Thoracic aorta (tissue), 2 donors: ENCODE measurements at regions not wholly inside any gene's neighbourhood (a gene's known extent, or its start where the extent isn't known, plus 50 kb on each side); places are given as distances from the start of the nearest gene placed in this dataset.
"Not testable (repeated sequence)": the region's sequence is repeated elsewhere in the genome, so short reads cannot be mapped to it uniquely, and the experiment has no call there.

ENCODE experiments used
- ATAC-seq: fragments of 150-250 bp; one replicate; pipeline ENCODE4 v1.8.0; 2017; ENCODE audit warnings: low read depth; ENCODE audit not compliant: insufficient number of reproducible peaks, low FRiP score
- DNase-seq: peaks from one replicate; pipeline ENCODE4 v3.0.0-alpha.2; 2020; ENCODE audit warnings: low spot score
- H3K27ac ChIP-seq, 2 donors: fragments of 200-600 bp; sonication (generic); 1 replicate in 1 of 2; 2 replicates in 1 of 2; pipeline ENCODE4 v1.5.1; 2016; ENCODE audit warnings: mild to moderate bottlenecking in 2 of 2, moderate library complexity in 2 of 2
- H3K27me3 ChIP-seq: fragments of 200-600 bp; sonication (generic); replicated peaks from 2 replicates; pipeline ENCODE4 v1.6.0; 2016; ENCODE audit warnings: mild to moderate bottlenecking; ENCODE audit not compliant: insufficient read depth
- H3K36me3 ChIP-seq: fragments of 200-600 bp; sonication (generic); one replicate; pipeline ENCODE4 v1.5.1; 2016
- H3K4me1 ChIP-seq, 2 donors: fragments of 200-600 bp; sonication (generic); 1 replicate in 1 of 2; 2 replicates in 1 of 2; pipeline versions ENCODE4 v1.5.1 to v1.6.0; 2016; ENCODE audit warnings: low read depth in 2 of 2, mild to moderate bottlenecking in 1 of 2; ENCODE audit not compliant: control insufficient read depth in 1 of 2
- H3K4me3 ChIP-seq: fragments of 200-600 bp; sonication (generic); 2 replicates; pipeline ENCODE4 v1.5.1; 2016; ENCODE audit warnings: mild to moderate bottlenecking
- H3K9me3 ChIP-seq: fragments of 200-600 bp; sonication (generic); 2 replicates; pipeline ENCODE4 v1.5.1; 2016
- CTCF ChIP-seq: fragments of 200-600 bp; sonication (generic); IDR thresholded peaks from one replicate; pipeline ENCODE4 v1.5.1; 2019; ENCODE audit warnings: antibody characterized with exemption

- Histone ChIP-seq H3K4me1 (no peaks in the 10 kb centered on the region), H3K4me3 (no peak overlapping the region), H3K9me3 (no peaks in the 10 kb centered on the region), H3K27me3 (no peaks in the 10 kb centered on the region), H3K27ac (no peak overlapping the region), H3K36me3 (no peaks in the 10 kb centered on the region)
- no peak for TF ChIP-seq CTCF
- DNase-seq (no peak), ATAC-seq (no peak)
Observed at GRCh38 chr11:45000918-45001317, 50.2 kb upstream of the TP53I11 start.

- Histone ChIP-seq H3K36me3 (no peaks in the 10 kb centered on the region), H3K27me3 (no peaks in the 10 kb centered on the region), H3K9me3 (no peaks in the 10 kb centered on the region), H3K27ac (no peak overlapping the region), H3K4me3 (no peak overlapping the region), H3K4me1 (no peaks in the 10 kb centered on the region)
- TF ChIP-seq CTCF: no peak
- no peak for DNase-seq
- ATAC-seq: no peak
Observed at GRCh38 chr11:45001466-45002165, 50.9 kb upstream of the TP53I11 start.

- DNase-seq (no peak), ATAC-seq (no peak)
- no peak for TF ChIP-seq CTCF
- no peaks in the 10 kb centered on the region for H3K4me1 ChIP-seq
- H3K4me3 ChIP-seq: no peak overlapping the region
- no peaks in the 10 kb centered on the region for H3K27me3 ChIP-seq
- H3K9me3 ChIP-seq: no peaks in the 10 kb centered on the region
- no peaks in the 10 kb centered on the region for H3K36me3 ChIP-seq
- H3K27ac ChIP-seq: no peak overlapping the region
Observed at GRCh38 chr11:45005106-45005505, 54.4 kb upstream of the TP53I11 start.

- no peaks in the 10 kb centered on the region for H3K36me3 ChIP-seq
- no peak overlapping the region for H3K27ac ChIP-seq
- no peak for TF ChIP-seq CTCF
- no peak for DNase-seq
- H3K9me3 ChIP-seq: no peaks in the 10 kb centered on the region
- no peak for ATAC-seq
- H3K4me3 ChIP-seq: no peak overlapping the region
- no peaks in the 10 kb centered on the region for H3K4me1 ChIP-seq
- H3K27me3 ChIP-seq: no peaks in the 10 kb centered on the region
Observed at GRCh38 chr11:45007011-45007410, 56.3 kb upstream of the TP53I11 start.

GRCh38 chr11:45015983-45016382, 65.3 kb upstream of the TP53I11 start:
- H3K4me1 ChIP-seq, H3K27me3 ChIP-seq, H3K4me3 ChIP-seq, H3K36me3 ChIP-seq, ATAC-seq, DNase-seq, H3K9me3 ChIP-seq, H3K27ac ChIP-seq: not testable (repeated sequence)

GRCh38 chr11:45016446-45016845, 65.8 kb upstream of the TP53I11 start:
- not testable (repeated sequence) for ATAC-seq

More at GRCh38 chr11:45016446-45016845, 65.8 kb upstream of the TP53I11 start:
- H3K4me3 ChIP-seq, H3K36me3 ChIP-seq, H3K27ac ChIP-seq, H3K9me3 ChIP-seq, H3K27me3 ChIP-seq, DNase-seq: not testable (repeated sequence)
- peaks cover 13 to 14% of the 10 kb centered on the region in 2 donors for H3K4me1 ChIP-seq
